NCI-H1105 (cell line): ENCODE measurements at regions not wholly inside any gene's neighbourhood (a gene's known extent, or its start where the extent isn't known, plus 50 kb on each side); places are given as distances from the start of the nearest gene placed in this dataset.
A peak's percentile ranks its signal among the peaks of the same experiment; 100 is the strongest.

ENCODE experiments used
- DNase-seq: peaks from one replicate; lab custom pipeline; 2025; lab: John Stamatoyannopoulos, UW

DNA sequence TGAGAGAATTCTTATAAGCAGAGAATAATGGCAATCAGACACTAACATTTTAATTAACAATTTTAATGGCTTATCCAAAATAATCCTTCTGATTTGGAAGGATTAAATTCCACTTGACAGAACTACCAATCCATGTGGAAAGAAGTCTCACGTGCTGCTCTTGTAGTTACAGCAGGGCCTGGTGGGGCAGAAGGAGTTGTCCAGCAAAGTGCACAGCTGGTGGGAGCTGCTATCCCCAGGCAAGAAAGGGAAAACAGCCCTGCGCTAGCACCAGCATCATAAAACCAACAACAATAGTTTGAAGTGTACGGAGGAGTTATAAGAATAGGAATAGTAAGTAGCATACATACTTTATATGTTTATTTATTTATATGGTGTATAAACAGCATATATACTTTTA, 127.4 kb upstream of the TRIM2 start:
- DNase-seq = no peak

DNA sequence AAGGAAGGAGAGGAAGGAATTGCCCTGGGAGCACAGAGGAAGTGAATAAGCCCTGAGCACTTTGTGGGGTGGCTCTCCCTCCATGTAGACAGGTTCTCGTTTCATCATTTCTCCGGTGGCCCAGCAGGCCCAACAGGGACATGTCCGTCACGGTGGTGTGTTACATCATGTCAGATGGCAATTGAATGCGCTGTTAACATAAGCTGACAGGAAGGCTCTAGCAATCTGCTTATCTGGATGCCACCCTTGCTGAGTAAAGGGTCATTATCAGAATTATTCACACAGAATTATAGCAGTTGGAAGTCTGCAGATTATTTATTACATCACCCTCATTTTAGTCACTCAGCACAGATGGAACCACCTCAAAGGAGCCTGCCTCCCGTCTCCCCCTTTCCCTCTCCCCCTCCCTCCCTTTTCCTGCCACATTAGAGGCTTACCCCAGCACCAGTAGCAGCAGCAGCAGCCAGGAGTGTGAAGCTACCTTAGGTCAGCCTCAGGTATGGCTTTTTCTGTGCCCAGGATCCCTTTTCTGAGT, 124.3 kb upstream of the TRIM2 start:
- DNase-seq = no peak

DNA sequence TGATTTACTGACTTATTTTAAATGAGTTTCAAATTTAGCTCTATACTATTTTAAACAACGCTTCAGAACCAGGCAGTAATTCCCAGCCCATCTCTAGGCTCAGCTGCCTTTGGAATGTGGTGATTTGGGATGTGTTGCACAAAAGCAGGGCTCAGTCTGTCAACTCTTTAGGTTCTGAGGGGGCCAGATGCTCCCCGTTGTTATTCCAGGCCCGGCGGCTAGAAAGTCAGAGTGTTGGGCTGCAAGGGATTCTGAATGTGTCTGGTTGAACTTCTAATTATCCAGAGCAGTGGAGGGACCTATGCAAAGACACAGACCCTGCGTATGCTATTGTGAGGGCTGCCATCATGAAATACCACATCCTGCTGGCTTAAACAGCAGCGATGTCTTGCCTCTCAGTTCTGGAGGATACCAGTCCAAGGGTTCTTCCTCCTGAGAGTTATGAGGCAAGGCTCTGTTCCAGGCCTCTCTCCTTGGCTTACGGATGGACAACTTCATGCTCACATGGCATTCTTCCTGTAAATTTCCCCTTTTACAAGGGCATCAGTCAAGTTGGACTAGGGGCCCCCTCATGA, 123.2 kb upstream of the TRIM2 start:
- no peak for DNase-seq

- no peak for DNase-seq
These were observed 122.5 kb upstream of the TRIM2 start for GRCh38 chr4:153081693-153082092.

DNA sequence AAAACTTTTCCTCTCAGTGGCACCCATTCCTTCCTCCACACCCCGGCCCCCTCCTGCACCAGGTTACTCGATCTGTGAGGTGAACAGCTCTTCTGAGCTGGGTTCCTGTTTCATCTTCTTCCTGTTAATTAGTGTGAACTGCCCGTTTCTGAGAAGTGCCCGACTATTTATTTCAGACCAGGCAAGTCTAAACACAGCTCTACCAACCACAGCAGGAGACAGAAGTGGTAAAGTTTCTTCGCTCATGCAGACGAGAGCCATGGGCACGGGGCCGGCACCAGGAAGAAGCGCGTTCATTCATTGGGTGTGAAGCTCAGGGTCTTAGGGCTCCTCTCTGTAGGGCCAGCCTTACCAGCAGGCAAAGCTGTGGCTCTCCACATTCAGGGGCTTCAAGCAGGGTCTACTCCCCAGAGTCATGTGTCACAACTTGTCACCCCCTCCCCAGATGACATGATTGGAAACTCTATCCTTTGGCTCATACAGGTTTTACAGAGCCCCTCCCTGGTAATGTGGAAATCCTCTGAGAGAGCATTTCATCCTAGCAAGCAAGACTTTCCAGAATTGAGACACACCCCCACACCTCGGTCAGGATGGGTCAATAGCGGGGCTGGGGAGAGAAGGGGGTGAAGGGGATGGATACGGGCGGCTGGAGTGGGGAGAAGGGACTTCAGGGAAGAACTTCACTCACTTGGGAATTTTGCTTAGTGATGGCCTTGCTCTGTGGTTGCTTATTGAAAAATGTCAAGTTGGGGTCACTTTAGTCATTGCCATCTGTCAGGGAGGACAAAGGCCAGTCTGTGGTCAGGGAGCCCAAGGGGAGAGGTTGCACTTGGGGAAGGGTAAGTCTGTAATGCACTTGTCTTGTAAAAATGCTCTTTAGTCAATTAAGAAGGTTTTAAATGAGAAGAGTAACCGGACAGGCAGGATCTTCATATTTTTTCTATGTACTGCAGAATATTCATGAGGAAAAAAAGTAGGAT, 121.6 kb upstream of the TRIM2 start:
- DNase-seq = no peak

DNA sequence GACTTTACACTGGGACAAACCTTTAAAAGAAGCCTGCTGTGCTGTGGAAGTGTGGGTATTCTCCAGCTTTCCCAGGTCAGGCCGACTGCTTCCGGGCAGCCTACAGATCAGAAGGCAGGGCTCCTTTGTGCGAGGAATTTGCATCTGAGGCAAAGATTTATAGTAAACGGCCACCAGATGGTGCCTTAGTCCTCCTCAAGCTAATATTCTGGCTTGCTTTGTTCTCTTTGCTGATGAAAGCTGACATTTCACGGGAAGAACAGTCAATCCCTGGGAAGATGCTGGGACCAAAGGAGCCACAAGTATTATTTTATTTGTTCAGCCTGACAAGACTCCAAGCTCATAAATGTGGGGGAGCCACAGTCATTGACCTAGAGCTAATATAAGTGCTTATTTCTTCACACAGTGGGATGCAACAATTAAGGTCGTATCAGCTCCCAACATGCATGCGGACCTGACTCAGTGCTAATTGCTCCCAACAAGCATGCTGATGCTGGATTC, 120.7 kb upstream of the TRIM2 start:
- peak; percentile 36 for DNase-seq

- no peak for DNase-seq
These were observed 119.8 kb upstream of the TRIM2 start for GRCh38 chr4:153084224-153084979.

DNA sequence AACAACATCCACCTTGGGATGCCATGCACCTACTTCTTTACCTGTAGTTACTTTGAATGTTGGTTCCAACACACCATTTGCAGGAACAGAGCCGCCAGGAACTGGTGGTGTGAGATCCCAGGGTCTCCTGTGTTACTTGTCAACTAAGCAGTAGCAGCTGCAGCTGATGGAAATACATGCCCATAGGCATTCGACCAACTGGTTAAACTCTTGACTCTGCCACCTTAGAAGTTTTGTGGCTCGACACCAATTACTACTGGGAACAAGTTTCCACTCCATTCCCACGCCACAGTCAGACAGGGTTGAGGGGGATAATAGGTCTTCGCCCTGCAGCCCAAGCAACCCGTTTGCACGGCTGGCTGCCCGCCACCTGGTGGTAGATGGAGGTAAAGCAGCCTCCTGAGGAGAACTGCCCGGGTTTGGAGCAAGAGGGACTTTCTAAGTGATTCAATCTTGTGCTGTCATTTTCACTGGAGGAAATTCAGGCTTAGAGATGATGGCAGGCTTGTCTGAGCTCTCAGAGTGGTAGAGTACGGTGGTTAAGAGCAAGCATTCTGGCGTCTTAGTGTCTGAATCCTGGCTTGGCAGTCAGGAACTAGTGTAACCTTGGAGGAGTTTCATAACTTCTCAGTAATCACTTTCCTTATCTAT, 119.1 kb upstream of the TRIM2 start:
- peak; percentile 7 for DNase-seq

GRCh38 chr4:153087671-153088194, 116.5 kb upstream of the TRIM2 start:
- no peak for DNase-seq

DNA sequence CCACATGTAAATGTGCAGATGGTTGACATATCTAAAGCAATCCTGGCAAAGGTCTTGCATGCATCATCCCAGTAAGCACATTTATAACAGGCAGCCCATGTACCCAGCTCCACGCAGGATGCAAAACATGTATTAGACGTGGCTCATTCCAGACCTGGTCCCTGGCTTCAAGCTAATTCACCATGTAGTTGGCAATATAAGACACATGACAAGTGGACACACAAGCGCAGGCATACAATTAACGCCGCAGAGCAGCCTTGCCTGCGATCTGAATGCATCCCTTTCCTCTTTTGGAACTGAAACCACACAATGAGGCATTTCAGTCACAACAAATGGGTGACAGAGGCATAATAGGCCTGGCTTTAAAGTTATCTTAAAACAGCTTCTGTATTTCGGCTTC, 114.5 kb upstream of the TRIM2 start:
- DNase-seq = no peak

GRCh38 chr4:153090181-153090580, 114.1 kb upstream of the TRIM2 start:
- no peak for DNase-seq

DNA sequence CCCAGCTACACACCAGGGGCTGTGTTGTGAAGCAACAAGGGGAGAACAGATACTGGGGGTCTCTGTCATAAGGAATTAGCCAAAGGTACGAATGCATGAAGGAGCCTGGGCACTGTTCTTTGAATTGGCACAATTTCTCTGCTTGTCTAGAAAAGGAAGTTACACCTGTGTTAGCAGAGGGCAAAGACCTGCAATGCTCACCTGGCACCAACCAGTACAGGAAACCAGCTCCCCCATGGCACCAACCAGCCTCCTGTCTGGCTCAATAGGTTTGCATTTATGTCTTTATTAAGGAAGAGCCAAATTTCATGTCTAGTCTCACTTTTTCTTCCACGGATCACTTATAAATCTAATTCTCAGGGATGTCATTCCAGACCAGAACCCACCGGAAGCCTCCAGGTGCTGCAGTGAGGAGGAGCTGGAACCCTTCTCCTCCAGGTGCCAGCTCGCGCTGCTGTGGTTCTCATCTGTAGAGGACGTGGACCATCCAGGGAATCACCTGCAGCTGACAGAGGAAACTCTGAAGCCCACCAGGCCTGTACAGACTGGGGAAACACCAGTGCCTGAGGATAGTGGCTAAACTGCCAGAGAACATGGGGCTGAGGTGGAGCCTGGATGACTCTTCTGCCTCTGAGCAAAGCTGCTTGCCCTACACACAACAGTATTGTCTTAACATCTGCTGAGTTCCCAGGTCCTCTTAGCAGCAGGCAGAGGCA, 113.4 kb upstream of the TRIM2 start:
- DNase-seq = no peak

- no peak for DNase-seq
These were observed 110.8 kb upstream of the TRIM2 start for GRCh38 chr4:153093396-153093795.

- DNase-seq = no peak
These were observed 110.4 kb upstream of the TRIM2 start for GRCh38 chr4:153093802-153094201.

- DNase-seq = no peak
These were observed 109.8 kb upstream of the TRIM2 start for GRCh38 chr4:153094435-153094834.

- DNase-seq = no peak
These were observed 108.6 kb upstream of the TRIM2 start for GRCh38 chr4:153095448-153096204.

- DNase-seq = no peak
These were observed 107.9 kb upstream of the TRIM2 start for GRCh38 chr4:153096344-153096743.

DNA sequence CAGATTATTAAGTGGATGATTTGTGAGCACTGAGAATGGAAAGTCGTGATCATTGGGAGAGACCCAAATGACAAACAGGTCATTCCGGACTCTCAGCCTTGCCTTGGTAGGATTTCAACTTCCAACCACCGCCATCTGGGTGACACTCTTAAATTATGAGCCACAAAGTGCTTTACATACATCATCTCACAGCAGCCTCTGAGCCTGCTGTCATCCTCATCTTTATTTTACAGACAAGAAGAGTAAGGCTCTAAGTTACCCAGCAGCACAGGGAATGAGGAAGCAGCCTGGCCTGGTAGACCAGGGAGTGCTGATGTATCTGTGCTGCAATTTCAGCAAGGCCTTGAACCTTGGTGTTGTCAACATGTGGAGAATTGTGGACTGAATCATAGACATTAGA, 105.8 kb upstream of the TRIM2 start:
- no peak for DNase-seq

DNA sequence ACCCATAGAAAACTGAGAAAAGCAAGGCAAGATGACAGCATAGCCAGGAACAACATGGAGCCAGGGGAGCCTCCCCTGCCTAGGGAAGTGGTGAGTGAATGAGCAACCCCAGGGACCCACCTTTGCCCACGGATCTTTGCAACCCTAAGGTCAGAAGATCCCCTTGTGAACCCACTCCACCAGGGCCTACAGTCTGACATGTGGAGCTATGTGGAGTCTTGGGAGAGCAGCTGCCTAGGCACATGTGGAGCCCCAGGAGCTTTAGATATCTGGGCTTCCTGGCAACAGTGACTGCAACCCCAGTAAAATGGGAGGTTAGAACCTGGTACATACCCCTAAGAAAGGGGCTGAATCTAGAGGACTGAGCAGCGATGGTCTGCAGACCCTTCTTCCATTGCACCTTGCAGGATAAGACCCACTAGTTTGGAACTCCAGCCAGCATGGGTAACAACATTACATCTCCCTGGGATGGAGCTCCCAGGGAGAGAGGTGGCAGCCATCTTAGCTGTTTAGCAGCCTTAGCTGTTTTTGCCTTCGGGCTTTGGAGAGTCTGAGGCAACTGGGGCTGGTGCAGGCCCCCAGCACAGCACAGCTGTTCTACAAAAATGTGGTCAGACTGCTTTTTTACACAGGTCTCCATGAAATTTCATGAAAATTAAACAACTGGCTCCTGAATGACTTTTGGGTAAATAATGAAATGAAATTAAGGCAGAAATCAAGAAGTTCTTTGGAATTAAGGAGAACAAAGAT, 104.7 kb upstream of the TRIM2 start:
- DNase-seq = no peak
